ENCODE measurements at regions not wholly inside any gene's neighbourhood (a gene's known extent, or its start where the extent isn't known, plus 50 kb on each side); places are given as distances from the start of the nearest gene placed in this dataset.
"Not testable (repeated sequence)": the region's sequence is repeated elsewhere in the genome, so short reads cannot be mapped to it uniquely, and the experiment has no call there.

- DNase-seq (ENCODE audit: low read depth in 2 of 3, low spot score in 2 of 3), result no peak
Measured at GRCh38 chr10:130968511-130968910, 343.0 kb downstream of the TCERG1L start.

GRCh38 chr10:130968964-130969363, 342.6 kb downstream of the TCERG1L start:
- DNase-seq (ENCODE audit: low read depth in 2 of 3, low spot score in 2 of 3), result no peak

GRCh38 chr10:130969700-130970099, 341.8 kb downstream of the TCERG1L start:
- DNase-seq (ENCODE audit: low read depth in 2 of 3, low spot score in 2 of 3), result no peak

GRCh38 chr10:130970341-130971122, 341.0 kb downstream of the TCERG1L start:
- DNase-seq (ENCODE audit: low read depth in 2 of 3, low spot score in 2 of 3), result no peak

GRCh38 chr10:130971123-130971435, 340.4 kb downstream of the TCERG1L start:
- no peak for DNase-seq (ENCODE audit: low read depth in 2 of 3, low spot score in 2 of 3)

- DNase-seq (ENCODE audit: low read depth in 2 of 3, low spot score in 2 of 3), result no peak
Measured at GRCh38 chr10:130973127-130973839, 338.2 kb downstream of the TCERG1L start.

- no peak for DNase-seq (ENCODE audit: low read depth in 2 of 3, low spot score in 2 of 3)
Measured at GRCh38 chr10:130974166-130974565, 337.4 kb downstream of the TCERG1L start.

- not testable (repeated sequence) for DNase-seq (ENCODE audit: low read depth in 2 of 3, low spot score in 2 of 3)
Measured at GRCh38 chr10:130975351-130975750, 336.2 kb downstream of the TCERG1L start.

- no peak for DNase-seq (ENCODE audit: low read depth in 2 of 3, low spot score in 2 of 3)
Measured at GRCh38 chr10:130982802-130983201, 328.7 kb downstream of the TCERG1L start.

GRCh38 chr10:130983749-130984148, 327.8 kb downstream of the TCERG1L start:
- DNase-seq (ENCODE audit: low read depth in 2 of 3, low spot score in 2 of 3), result no peak

GRCh38 chr10:130984686-130985085, 326.8 kb downstream of the TCERG1L start:
- no peak for DNase-seq (ENCODE audit: low read depth in 2 of 3, low spot score in 2 of 3)

GRCh38 chr10:130985158-130985753, 326.3 kb downstream of the TCERG1L start:
- DNase-seq (ENCODE audit: low read depth in 2 of 3, low spot score in 2 of 3), result no peak

- DNase-seq (ENCODE audit: low read depth in 2 of 3, low spot score in 2 of 3), result no peak
Measured at GRCh38 chr10:130986846-130987245, 324.7 kb downstream of the TCERG1L start.

- no peak for DNase-seq (ENCODE audit: low read depth in 2 of 3, low spot score in 2 of 3)
Measured at GRCh38 chr10:130987401-130987800, 324.1 kb downstream of the TCERG1L start.

- DNase-seq (ENCODE audit: low read depth in 2 of 3, low spot score in 2 of 3), result peak in 1 of 3 donors; percentile 56
Measured at GRCh38 chr10:130989670-130990232, 321.8 kb downstream of the TCERG1L start.

- no peak for DNase-seq (ENCODE audit: low read depth in 2 of 3, low spot score in 2 of 3)
Measured at GRCh38 chr10:130990486-130990885, 321.0 kb downstream of the TCERG1L start.

- DNase-seq (ENCODE audit: low read depth in 2 of 3, low spot score in 2 of 3), result no peak
Measured at GRCh38 chr10:130992802-130993523, 318.6 kb downstream of the TCERG1L start.

GRCh38 chr10:130993612-130994011, 317.9 kb downstream of the TCERG1L start:
- no peak for DNase-seq (ENCODE audit: low read depth in 2 of 3, low spot score in 2 of 3)

GRCh38 chr10:130994191-130994590, 317.3 kb downstream of the TCERG1L start:
- DNase-seq (ENCODE audit: low read depth in 2 of 3, low spot score in 2 of 3), result no peak

GRCh38 chr10:130994845-130995244, 316.7 kb downstream of the TCERG1L start:
- no peak for DNase-seq (ENCODE audit: low read depth in 2 of 3, low spot score in 2 of 3)

Data from hematopoietic multipotent progenitor cell (in vitro differentiated cells).